H1 (cell line): ENCODE measurements at regions not wholly inside any gene's neighbourhood (a gene's known extent, or its start where the extent isn't known, plus 50 kb on each side); places are given as distances from the start of the nearest gene placed in this dataset.

Source experiments
- CTCF ChIA-PET: fragments of 300-600 bp; sonication (Branson Sonifier 250); formaldehyde crosslinking; loops from one replicate; lab custom pipeline; 2021; ENCODE audit not compliant: partially characterized antibody; lab: Charles Lee
- POLR2A ChIA-PET: fragments of 300-600 bp; sonication (Branson Sonifier 250); formaldehyde crosslinking; loops from one replicate; lab custom pipeline; 2021; ENCODE audit warnings: inconsistent platforms; ENCODE audit not compliant: partially characterized antibody; lab: Charles Lee
- DNase-seq, 2 experiments: peaks; one replicate each; pipeline versions ENCODE4 v3.0.0 to v3.0.0-alpha.2; 2010 to 2022; ENCODE audit warnings: low spot score in 2 of 2, low read depth in 1 of 2, mixed read lengths in 1 of 2
- FAIRE-seq: peaks from 2 replicates; lab custom pipeline; 2011; peaks lifted over from hg19 to GRCh38; lab: Jason Lieb, UNC
- H2AFZ ChIP-seq: 2 replicates; pipeline ENCODE4 v1.8.1; 2012; ENCODE audit warnings: low read length, inconsistent platforms
- H2AK5ac ChIP-seq: 2 replicates; pipeline ENCODE4 v1.6.1; 2013; ENCODE audit warnings: low read depth, low read length
- H2BK120ac ChIP-seq: replicated peaks from 2 replicates; pipeline ENCODE3; 2013; ENCODE audit warnings: low read depth, low read length, inconsistent platforms
- H2BK12ac ChIP-seq: 2 replicates; pipeline ENCODE4 v1.6.1; 2013; ENCODE audit warnings: low read depth, low read length
- H2BK15ac ChIP-seq: 2 replicates; pipeline ENCODE4 v1.6.1; 2013; ENCODE audit warnings: low read length
- H2BK20ac ChIP-seq: 2 replicates; pipeline ENCODE4 v1.6.1; 2013; ENCODE audit warnings: low read length
- H2BK5ac ChIP-seq: 2 replicates; pipeline ENCODE4 v1.6.1; 2013; ENCODE audit warnings: low read depth, low read length
- H3K14ac ChIP-seq: 2 replicates; pipeline ENCODE4 v1.6.1; 2013; ENCODE audit warnings: inconsistent platforms; ENCODE audit not compliant: insufficient read length
- H3K18ac ChIP-seq: 2 replicates; pipeline ENCODE4 v1.6.1; 2013; ENCODE audit warnings: low read length; ENCODE audit errors: extremely low read depth
- H3K23ac ChIP-seq: 2 replicates; pipeline ENCODE4 v1.6.1; 2013; ENCODE audit warnings: inconsistent platforms; ENCODE audit not compliant: insufficient read length
- H3K23me2 ChIP-seq: 2 replicates; pipeline ENCODE4 v1.6.1; 2013; ENCODE audit warnings: low read depth, low read length
- H3K27ac ChIP-seq: 2 replicates; pipeline ENCODE4 v1.6.1; 2011; ENCODE audit warnings: low read depth, low read length, inconsistent platforms
- H3K27me3 ChIP-seq, 4 experiments: replicated peaks in 1 of 4; 1 replicate in 1 of 4; 2 replicates in 3 of 4; pipeline versions ENCODE4 v1.6.1 to v1.8.1; 2011 to 2013; ENCODE audit warnings: low read length in 3 of 4, mild to moderate bottlenecking in 3 of 4, inconsistent platforms in 2 of 4, mixed read lengths in 2 of 4, moderate library complexity in 1 of 4; ENCODE audit not compliant: control insufficient read depth in 3 of 4, insufficient read depth in 3 of 4; ENCODE audit errors: extremely low read depth in 1 of 4
- H3K36me3 ChIP-seq, 4 experiments: 2 replicates each; pipeline versions ENCODE4 v1.6.1 to v1.8.1; 2011 to 2013; ENCODE audit warnings: mild to moderate bottlenecking in 4 of 4, low read length in 3 of 4, moderate library complexity in 2 of 4, control low read depth in 1 of 4, inconsistent platforms in 1 of 4; ENCODE audit not compliant: insufficient read depth in 4 of 4, control insufficient read depth in 2 of 4
- H3K4ac ChIP-seq: replicated peaks from 2 replicates; pipeline ENCODE3; 2013; ENCODE audit warnings: low read length, low read depth, mixed read lengths, inconsistent platforms; ENCODE audit not compliant: insufficient read length
- H3K4me1 ChIP-seq, 4 experiments: replicated peaks in 1 of 4; 1 replicate in 1 of 4; 2 replicates in 3 of 4; pipeline versions ENCODE4 v1.6.1 to v1.8.1; 2011 to 2013; ENCODE audit warnings: low read length in 3 of 4, inconsistent platforms in 2 of 4, mixed read lengths in 1 of 4; ENCODE audit not compliant: insufficient read depth in 4 of 4, control insufficient read depth in 3 of 4
- H3K4me2 ChIP-seq, 2 experiments: 2 replicates each; pipeline versions ENCODE4 v1.6.1 to v1.8.1; 2011 to 2013; ENCODE audit warnings: low read depth in 2 of 2, low read length in 2 of 2, control low read depth in 1 of 2, inconsistent platforms in 1 of 2, mild to moderate bottlenecking in 1 of 2; ENCODE audit not compliant: insufficient read depth in 1 of 2
- H3K4me3 ChIP-seq, 4 experiments: fragments of 200-600, 300-600 bp in 1 of 4; sonication (generic), shearing (Covaris generic), sonication (Bioruptor Twin) in 1 of 4; 2 replicates each; pipeline versions ENCODE4 v1.5.1 to v1.8.1; 2011 to 2016; ENCODE audit warnings: low read length in 4 of 4, low read depth in 3 of 4, control low read depth in 2 of 4, inconsistent platforms in 2 of 4, mild to moderate bottlenecking in 2 of 4, mixed read lengths in 1 of 4, moderate library complexity in 1 of 4; ENCODE audit not compliant: insufficient read depth in 2 of 4; ENCODE audit errors: extremely low read depth in 1 of 4
- H3K56ac ChIP-seq: replicated peaks from 2 replicates; pipeline ENCODE3; 2013; ENCODE audit warnings: low read depth, mild to moderate bottlenecking, mixed read lengths, low read length, inconsistent platforms; ENCODE audit not compliant: insufficient read length
- H3K79me1 ChIP-seq: 2 replicates; pipeline ENCODE4 v1.6.1; 2013; ENCODE audit warnings: low read depth, low read length, control low read depth
- H3K79me2 ChIP-seq, 2 experiments: 2 replicates each; pipeline versions ENCODE4 v1.6.1 to v1.8.1; 2012 to 2013; ENCODE audit warnings: low read length in 2 of 2, mild to moderate bottlenecking in 2 of 2, inconsistent platforms in 1 of 2; ENCODE audit not compliant: insufficient read depth in 2 of 2, control insufficient read depth in 1 of 2
- H3K9ac ChIP-seq, 4 experiments: replicated peaks in 1 of 4; 1 replicate in 1 of 4; 2 replicates in 3 of 4; pipeline versions ENCODE4 v1.6.1 to v1.8.1; 2011 to 2013; ENCODE audit warnings: low read depth in 3 of 4, low read length in 3 of 4, control low read depth in 2 of 4, mild to moderate bottlenecking in 2 of 4, moderate library complexity in 2 of 4, inconsistent platforms in 1 of 4; ENCODE audit errors: extremely low read depth in 1 of 4
- H3K9me3 ChIP-seq, 2 experiments: 2 replicates each; pipeline versions ENCODE4 v1.6.1 to v1.8.1; 2012 to 2013; ENCODE audit warnings: mild to moderate bottlenecking in 2 of 2, moderate library complexity in 2 of 2, control low read depth in 1 of 2, inconsistent platforms in 1 of 2, low read depth in 1 of 2, low read length in 1 of 2, mixed read lengths in 1 of 2; ENCODE audit not compliant: insufficient read depth in 2 of 2
- H4K20me1 ChIP-seq, 2 experiments: replicated peaks in 1 of 2; 2 replicates each; pipeline versions ENCODE3 to v1.8.1; 2011 to 2013; ENCODE audit warnings: inconsistent platforms in 2 of 2, low read length in 2 of 2, mild to moderate bottlenecking in 1 of 2; ENCODE audit not compliant: insufficient read depth in 2 of 2, control insufficient read depth in 1 of 2
- H4K5ac ChIP-seq: 2 replicates; pipeline ENCODE4 v1.6.1; 2013; ENCODE audit warnings: low read length, low read depth, mixed read lengths, inconsistent platforms; ENCODE audit not compliant: insufficient read length
- H4K8ac ChIP-seq: 2 replicates; pipeline ENCODE4 v1.8.0; 2013; ENCODE audit warnings: mild to moderate bottlenecking, moderate library complexity, low read length, inconsistent platforms; ENCODE audit not compliant: insufficient read depth; ENCODE audit errors: extremely low read depth
- H4K91ac ChIP-seq: replicated peaks from 2 replicates; pipeline ENCODE3; 2013; ENCODE audit warnings: low read length, mixed read lengths, inconsistent platforms; ENCODE audit not compliant: insufficient read length
- CHD2 ChIP-seq: IDR thresholded peaks from 2 replicates; pipeline ENCODE4 v1.6.1; 2012; ENCODE audit warnings: low read length, improper control_type of control experiment
- CREB1 ChIP-seq: IDR thresholded peaks from 2 replicates; pipeline ENCODE4 v1.6.1; 2012; ENCODE audit warnings: inconsistent platforms
- KDM1A ChIP-seq: fragments of 200-600, 300-600 bp; sonication (generic); IDR thresholded peaks from 2 replicates; pipeline ENCODE4 v1.7.1; 2016; ENCODE audit warnings: mild to moderate bottlenecking, low read length, borderline replicate concordance
- POLR2A ChIP-seq, 2 experiments: IDR thresholded peaks; 1 replicate in 1 of 2; 2 replicates in 1 of 2; pipeline ENCODE4 v1.6.1; 2011; ENCODE audit warnings: low read depth in 2 of 2, low read length in 2 of 2, mild to moderate bottlenecking in 2 of 2; ENCODE audit errors: control extremely low read depth in 1 of 2
- POLR2AphosphoS5 ChIP-seq: IDR thresholded peaks from 2 replicates; pipeline ENCODE4 v1.6.1; 2011; ENCODE audit warnings: low read depth, low read length
- RXRA ChIP-seq: IDR thresholded peaks from 2 replicates; pipeline ENCODE4 v1.6.1; 2011; ENCODE audit warnings: low read depth, mild to moderate bottlenecking, low read length, moderate library complexity; ENCODE audit not compliant: insufficient read depth
- SP1 ChIP-seq: IDR thresholded peaks from 2 replicates; pipeline ENCODE4 v1.6.1; 2011; ENCODE audit warnings: low read depth, low read length
- TCF12 ChIP-seq: IDR thresholded peaks from 2 replicates; pipeline ENCODE4 v1.6.1; 2011; ENCODE audit warnings: low read depth, mild to moderate bottlenecking, low read length
- WGBS, 2 experiments: shearing (Covaris generic) in 1 of 2; methylation state at CpG; one replicate each; pipeline versions ENCODE4 v1.1.6 to v1.1.7; 2013 to 2015; ENCODE audit warnings: low lambda C conversion rate in 2 of 2, mixed read lengths in 2 of 2, inconsistent platforms in 1 of 2, low coverage in 1 of 2, missing lambda C conversion rate in 1 of 2; ENCODE audit not compliant: insufficient replicate concordance in 2 of 2, insufficient coverage in 1 of 2, insufficient read length in 1 of 2; ENCODE audit errors: extremely low coverage in 1 of 2, missing lambda C conversion rate in 1 of 2; 5-methylcytosine and 5-hydroxymethylcytosine counted together

DNA sequence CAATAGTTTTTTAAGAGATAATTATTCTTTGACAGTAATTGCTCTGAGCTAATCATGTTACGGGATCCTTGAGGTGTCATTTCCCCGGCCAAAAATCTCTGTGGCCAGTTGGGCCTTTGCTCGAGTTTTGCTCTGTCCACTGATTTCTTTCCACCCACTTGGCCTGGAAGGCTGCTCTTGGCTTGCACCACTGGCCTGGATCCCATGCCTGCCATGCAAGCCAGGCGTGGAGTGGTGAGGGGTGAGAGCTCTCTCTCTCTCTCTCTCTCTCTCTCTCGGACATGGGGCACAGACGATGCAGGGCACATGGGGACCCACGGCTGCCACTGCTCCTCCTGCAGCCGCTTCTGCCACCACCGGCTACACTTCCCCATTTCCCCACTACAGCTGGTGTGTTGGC lies 853.0 kb upstream of the GCFC2 start:
- Histone ChIP-seq H2BK12ac (peak overlapping the region; percentile 88; the same call in 1 of the 2 replicates), H3K9ac (no peak overlapping the region), H2AK5ac (no peak overlapping the region; the same call in 1 of the 2 replicates), H3K23me2 (no peaks in the 10 kb centered on the region; the same call in 1 of the 2 replicates), H2BK15ac (no peak overlapping the region; the same call in 1 of the 2 replicates), H4K20me1 (no peaks in the 10 kb centered on the region), H3K27ac (no peak overlapping the region), H4K8ac (peak overlapping the region; percentile 68; the same call in 1 of the 2 replicates), H3K9me3 (peaks cover 8 to 11% of the 10 kb centered on the region in 2 experiments; a peak in 3 of 4 replicates), H3K79me1 (no peaks in the 10 kb centered on the region), H2BK120ac (no peak overlapping the region), H3K4me3 (no peak overlapping the region), H2BK5ac (no peak overlapping the region), H3K36me3 (no peaks in the 10 kb centered on the region; a peak in 2 of 8 replicates), H3K56ac (no peak overlapping the region), H3K23ac (no peak overlapping the region), H4K91ac (peak overlapping the region; percentile 34), H3K18ac (peak overlapping the region; percentile 38; the same call in 1 of the 2 replicates), H3K79me2 (no peaks in the 10 kb centered on the region), H3K14ac (no peak overlapping the region), H2AFZ (no peak overlapping the region; the same call in 1 of the 2 replicates), H3K4me1 (no peaks in the 10 kb centered on the region; a peak in 1 of 7 replicates), H3K4ac (no peak overlapping the region), H3K27me3 (no peaks in the 10 kb centered on the region), H2BK20ac (peak overlapping the region; percentile 66; the same call in 1 of the 2 replicates), H3K4me2 (no peak overlapping the region), H4K5ac (no peak overlapping the region)
- DNase-seq (no peak), FAIRE-seq (no peak)
- ChIA-PET POLR2A (no interaction called here), CTCF (no interaction called here)
- TF ChIP-seq POLR2A (IDR thresholded peaks at IDR 0.05; ENCODE audit: control extremely low read depth in 1 of 2, low read depth in 2 of 2, low read length in 2 of 2) (no peak), SP1 (no peak), CHD2 (no peak), POLR2AphosphoS5 (no peak), TCF12 (no peak), CREB1 (no peak), KDM1A (no peak), RXRA (no peak)
- 99% methylated on average over 9 of the region's 9 CpGs; no CpG with 5 or more reads in 1 of the 2 experiments for WGBS, 2 experiments
